Endodermal cell (in vitro differentiated cells): ENCODE measurements at regions not wholly inside any gene's neighbourhood (a gene's known extent, or its start where the extent isn't known, plus 50 kb on each side); places are given as distances from the start of the nearest gene placed in this dataset.
A peak's percentile ranks its signal among the peaks of the same experiment; 100 is the strongest.

Source experiments
- DNase-seq: peaks from one replicate; pipeline ENCODE4 v3.0.0-alpha.2; 2017
- H3K27ac ChIP-seq: 2 replicates; pipeline ENCODE4 v1.5.1; 2013; ENCODE audit warnings: mild to moderate bottlenecking, low read depth, low read length, moderate library complexity
- H3K27me3 ChIP-seq: 2 replicates; pipeline ENCODE4 v1.6.1; 2013; ENCODE audit warnings: mild to moderate bottlenecking, low read length, moderate library complexity; ENCODE audit not compliant: insufficient read depth, control insufficient read depth, poor library complexity, severe bottlenecking
- H3K36me3 ChIP-seq: 2 replicates; pipeline ENCODE4 v1.7.0; 2013; ENCODE audit warnings: mild to moderate bottlenecking, low read length, moderate library complexity; ENCODE audit not compliant: control insufficient read depth, insufficient read depth
- H3K4me1 ChIP-seq: one replicate; pipeline ENCODE4 v1.7.0; 2013; ENCODE audit warnings: low read length; ENCODE audit not compliant: control insufficient read depth, insufficient read depth
- H3K4me3 ChIP-seq: 2 replicates; pipeline ENCODE4 v1.5.1; 2013; ENCODE audit warnings: mild to moderate bottlenecking, low read length, moderate library complexity
- H3K9ac ChIP-seq: 2 replicates; pipeline ENCODE4 v1.6.1; 2013; ENCODE audit warnings: mild to moderate bottlenecking, low read length, moderate library complexity; ENCODE audit not compliant: poor library complexity, severe bottlenecking; ENCODE audit errors: extremely low read depth
- H3K9me3 ChIP-seq: 2 replicates; pipeline ENCODE4 v1.6.1; 2013; ENCODE audit warnings: mild to moderate bottlenecking, low read length, moderate library complexity; ENCODE audit not compliant: control insufficient read depth
- H3K27ac Mint-ChIP-seq: 2 replicates; pipeline ENCODE4 v1.8.0; 2020; ENCODE audit warnings: mixed read lengths
- H3K27me3 Mint-ChIP-seq: 2 replicates; pipeline ENCODE4 v1.8.0; 2021; ENCODE audit warnings: mild to moderate bottlenecking, mixed read lengths; ENCODE audit not compliant: insufficient read depth
- H3K36me3 Mint-ChIP-seq: 2 replicates; pipeline ENCODE4 v1.8.0; 2020; ENCODE audit warnings: low read depth, mixed read lengths
- H3K4me1 Mint-ChIP-seq: 2 replicates; pipeline ENCODE4 v1.8.0; 2020; ENCODE audit warnings: mixed read lengths
- H3K4me3 Mint-ChIP-seq: 2 replicates; pipeline ENCODE4 v1.8.0; 2020; ENCODE audit warnings: mild to moderate bottlenecking, moderate library complexity, mixed read lengths
- H3K9me3 Mint-ChIP-seq: 2 replicates; pipeline ENCODE4 v1.8.0; 2020; ENCODE audit warnings: mild to moderate bottlenecking, mixed read lengths
- CTCF ChIP-seq: fragments of 200-600 bp; sonication (generic); conservative IDR thresholded peaks from 2 replicates; pipeline ENCODE4 v1.5.0; 2021; ENCODE audit warnings: antibody characterized with exemption, mild to moderate bottlenecking
- WGBS, 2 experiments: methylation state at CpG; one replicate each; pipeline versions ENCODE4 v1.1.5 to v1.1.7; 2013; ENCODE audit warnings: missing lambda C conversion rate in 2 of 2, mixed read lengths in 1 of 2; ENCODE audit not compliant: insufficient coverage in 1 of 2, insufficient read length in 1 of 2; 5-methylcytosine and 5-hydroxymethylcytosine counted together

DNA sequence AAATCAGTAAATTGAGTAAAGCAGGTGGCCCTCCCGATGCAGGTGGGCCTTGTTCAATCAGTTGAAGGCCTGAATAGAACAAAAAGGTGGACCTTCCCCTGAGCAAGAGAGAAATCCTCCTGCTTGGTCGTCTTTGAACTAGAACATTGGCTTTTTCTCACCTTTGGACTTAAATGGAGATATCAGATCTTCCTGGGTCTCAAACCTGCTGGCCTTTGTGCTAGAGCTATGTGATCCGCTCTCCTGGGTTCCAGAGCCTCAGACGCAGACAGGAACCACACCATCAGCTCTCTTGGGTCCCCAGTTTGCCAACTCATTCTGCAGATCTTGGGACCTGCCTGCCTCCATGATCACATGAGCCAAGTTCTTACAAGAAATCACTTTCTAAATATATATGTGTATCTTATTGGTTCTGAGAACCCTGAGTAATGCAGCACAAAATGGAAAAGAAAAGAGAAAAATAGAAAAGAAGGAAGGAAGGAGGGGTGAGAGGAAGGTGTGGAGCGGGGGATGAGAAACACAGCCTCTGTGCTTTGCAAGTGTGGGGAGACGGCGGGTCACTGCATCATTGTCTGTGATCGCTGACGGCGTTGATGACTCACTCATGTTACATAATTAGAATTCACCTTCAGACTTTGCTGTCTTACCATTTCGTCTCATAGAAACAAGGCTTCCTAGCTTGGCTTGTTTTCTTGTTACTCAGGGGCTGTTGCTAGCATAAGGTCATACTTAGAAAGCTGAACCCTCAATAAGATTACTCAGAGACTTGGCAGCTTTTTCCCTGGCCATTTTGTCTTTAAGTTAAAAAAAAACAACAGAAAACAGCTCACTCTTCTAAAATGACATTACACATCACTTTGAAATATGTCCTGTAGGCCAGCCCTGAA is 85.7 kb upstream of the NEDD9 start:
- Mint-ChIP-seq H3K36me3 (no peaks in the 10 kb centered on the region), H3K27ac (no peak overlapping the region), H3K4me3 (no peak overlapping the region), H3K9me3 (peaks cover 7% of the 10 kb centered on the region), H3K27me3 (no peaks in the 10 kb centered on the region), H3K4me1 (peaks cover 3% of the 10 kb centered on the region)
- 80 to 84% methylated on average over 10 to 11 of the region's 11 CpGs for WGBS, 2 experiments
- DNase-seq = peak; percentile 62
- H3K27ac ChIP-seq = no peak overlapping the region
- no peak for TF ChIP-seq CTCF
- H3K9me3 ChIP-seq = peaks cover 7% of the 10 kb centered on the region
- no peaks in the 10 kb centered on the region for H3K36me3 ChIP-seq
- H3K27me3 ChIP-seq = no peaks in the 10 kb centered on the region
- no peak overlapping the region for H3K4me3 ChIP-seq
- no peak overlapping the region for H3K9ac ChIP-seq
- H3K4me1 ChIP-seq = no peaks in the 10 kb centered on the region

DNA sequence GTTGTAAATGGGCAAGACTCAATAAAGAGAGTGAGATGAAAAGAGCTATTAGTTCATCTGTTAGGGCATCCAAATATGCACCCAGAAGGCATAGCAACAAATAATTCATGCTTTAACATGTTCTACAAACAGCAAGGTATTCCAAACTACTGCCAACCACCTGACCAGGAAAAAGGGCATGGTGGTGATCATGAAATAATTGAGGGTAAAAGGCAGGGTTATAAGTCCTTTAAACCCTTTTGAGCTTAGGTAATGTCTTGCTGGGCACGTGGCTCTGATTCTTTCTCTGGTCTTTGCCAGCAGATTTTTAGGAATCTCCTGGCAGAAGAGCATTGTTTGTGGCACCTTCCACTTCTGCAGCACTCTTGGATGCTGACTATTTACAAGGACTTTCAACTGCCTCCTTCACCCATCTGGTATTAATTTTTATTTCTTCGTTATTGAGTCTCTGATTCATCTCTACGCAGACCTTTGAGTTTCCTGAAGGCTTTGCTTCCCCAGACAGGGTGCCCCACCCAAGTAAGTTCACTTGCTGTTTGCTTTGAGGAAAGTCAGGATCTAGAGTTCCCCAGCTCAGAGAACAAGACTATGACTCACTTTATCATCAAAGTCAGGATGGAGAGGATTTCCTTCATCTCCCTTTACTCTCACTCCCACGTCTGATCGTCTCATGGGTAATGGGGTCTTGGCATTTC is 83.4 kb upstream of the NEDD9 start:
- no peak for DNase-seq
- no peak for TF ChIP-seq CTCF
- H3K27ac ChIP-seq = no peak overlapping the region
- H3K4me1 ChIP-seq = no peaks in the 10 kb centered on the region
- H3K27me3 ChIP-seq = no peaks in the 10 kb centered on the region
- Mint-ChIP-seq H3K4me3 (no peak overlapping the region), H3K27me3 (no peaks in the 10 kb centered on the region), H3K27ac (no peak overlapping the region), H3K4me1 (no peaks in the 10 kb centered on the region), H3K9me3 (peaks cover 7% of the 10 kb centered on the region), H3K36me3 (no peaks in the 10 kb centered on the region)
- no peaks in the 10 kb centered on the region for H3K36me3 ChIP-seq
- 81 to 85% methylated on average over 5 of the region's 5 CpGs for WGBS, 2 experiments
- no peak overlapping the region for H3K4me3 ChIP-seq
- no peak overlapping the region for H3K9ac ChIP-seq
- peaks cover 7% of the 10 kb centered on the region for H3K9me3 ChIP-seq

DNA sequence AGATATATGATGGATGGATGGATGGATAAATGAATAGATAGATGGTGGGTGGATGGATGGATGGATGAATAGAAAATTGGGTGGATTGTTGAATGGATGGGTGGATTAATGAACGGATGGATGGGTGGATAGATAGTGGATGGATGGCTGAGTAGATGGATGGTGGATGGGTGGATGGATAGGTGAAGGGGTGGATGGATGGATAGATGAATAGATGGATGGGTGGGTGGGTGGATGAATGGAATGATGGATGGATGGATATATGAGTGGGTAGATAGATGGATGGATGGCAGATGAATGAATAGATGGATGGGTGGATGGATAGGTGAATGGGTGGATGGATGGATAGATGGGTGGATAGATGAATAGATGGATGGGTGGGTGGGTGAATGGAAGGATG is 80.7 kb upstream of the NEDD9 start:
- Mint-ChIP-seq H3K9me3 (peaks cover 7% of the 10 kb centered on the region), H3K4me1 (no peaks in the 10 kb centered on the region), H3K27me3 (no peaks in the 10 kb centered on the region), H3K4me3 (no peak overlapping the region), H3K36me3 (no peaks in the 10 kb centered on the region), H3K27ac (no peak overlapping the region)
- Histone ChIP-seq H3K4me1 (no peaks in the 10 kb centered on the region), H3K9ac (no peak overlapping the region), H3K4me3 (no peak overlapping the region), H3K27ac (no peak overlapping the region), H3K36me3 (no peaks in the 10 kb centered on the region), H3K27me3 (no peaks in the 10 kb centered on the region), H3K9me3 (peaks cover 7% of the 10 kb centered on the region)
- TF ChIP-seq CTCF = no peak
- WGBS, 2 experiments = 89 to 94% methylated on average over 1 of the region's 1 CpG
- no peak for DNase-seq
